Tibial artery (tissue), 4 donors: ENCODE measurements at regions not wholly inside any gene's neighbourhood (a gene's known extent, or its start where the extent isn't known, plus 50 kb on each side); places are given as distances from the start of the nearest gene placed in this dataset.
"Not testable (repeated sequence)": the region's sequence is repeated elsewhere in the genome, so short reads cannot be mapped to it uniquely, and the experiment has no call there.

Experiments
- DNase-seq, 2 donors: peaks; one replicate each; pipeline ENCODE4 v3.0.0-alpha.2; 2019
- H3K27ac ChIP-seq, 2 donors: fragments of 200-600 bp; sonication (generic) in 1 of 2; 1 replicate in 1 of 2; 2 replicates in 1 of 2; pipeline ENCODE4 v1.5.1; 2018 to 2019; ENCODE audit warnings: mild to moderate bottlenecking in 1 of 2
- H3K27me3 ChIP-seq, 2 donors: fragments of 200-600 bp; sonication (generic) in 1 of 2; one replicate each; pipeline versions ENCODE4 v1.5.1 to v1.6.0; 2016 to 2019
- H3K36me3 ChIP-seq, 3 donors: fragments of 200-600 bp; sonication (generic) in 2 of 3; one replicate each; pipeline ENCODE4 v1.5.1; 2016 to 2019; ENCODE audit warnings: mild to moderate bottlenecking in 2 of 3
- H3K4me1 ChIP-seq, 4 donors: fragments of 200-600 bp; sonication (generic) in 2 of 4; 1 replicate in 3 of 4; 2 replicates in 1 of 4; pipeline ENCODE4 v1.5.1; 2016 to 2019
- H3K4me3 ChIP-seq, 2 donors: fragments of 200-600 bp; sonication (generic) in 1 of 2; 1 replicate in 1 of 2; 2 replicates in 1 of 2; pipeline ENCODE4 v1.5.1; 2018 to 2019; ENCODE audit warnings: mild to moderate bottlenecking in 2 of 2
- H3K9me3 ChIP-seq, 3 donors: fragments of 200-600 bp; sonication (generic) in 1 of 3; one replicate each; pipeline ENCODE4 v1.5.1; 2016 to 2019
- intact Hi-C: fragments of 100-400 bp; cut with DNase I; formaldehyde crosslinking; loops from one replicate; pipeline ENCODE4 v1.15.0; 2023; ENCODE audit warnings: low total_unique reads
- TF ChIP-seq, protein P1 (sequence below), 2 experiments: fragments of 200-600 bp in 1 of 2; fragments of 450-650 bp in 1 of 2; IDR thresholded peaks; one replicate each; pipeline ENCODE4 v1.5.1; 2017 to 2019; ENCODE audit warnings: antibody characterized with exemption in 2 of 2, mild to moderate bottlenecking in 1 of 2, moderate library complexity in 1 of 2

GRCh38 chr4:134126000-134126560, 75.5 kb downstream of the PABPC4L start:
- Histone ChIP-seq H3K27ac (no peak overlapping the region), H3K4me3 (no peak overlapping the region)

GRCh38 chr4:134122903-134123302, 78.7 kb downstream of the PABPC4L start:
- Histone ChIP-seq H3K4me3 (no peak overlapping the region), H3K27me3 (no peaks in the 10 kb centered on the region), H3K4me1 (no peaks in the 10 kb centered on the region), H3K36me3 (no peaks in the 10 kb centered on the region), H3K27ac (no peak overlapping the region), H3K9me3 (no peaks in the 10 kb centered on the region)
- DNase-seq = no peak
- TF ChIP-seq, protein P1, sequence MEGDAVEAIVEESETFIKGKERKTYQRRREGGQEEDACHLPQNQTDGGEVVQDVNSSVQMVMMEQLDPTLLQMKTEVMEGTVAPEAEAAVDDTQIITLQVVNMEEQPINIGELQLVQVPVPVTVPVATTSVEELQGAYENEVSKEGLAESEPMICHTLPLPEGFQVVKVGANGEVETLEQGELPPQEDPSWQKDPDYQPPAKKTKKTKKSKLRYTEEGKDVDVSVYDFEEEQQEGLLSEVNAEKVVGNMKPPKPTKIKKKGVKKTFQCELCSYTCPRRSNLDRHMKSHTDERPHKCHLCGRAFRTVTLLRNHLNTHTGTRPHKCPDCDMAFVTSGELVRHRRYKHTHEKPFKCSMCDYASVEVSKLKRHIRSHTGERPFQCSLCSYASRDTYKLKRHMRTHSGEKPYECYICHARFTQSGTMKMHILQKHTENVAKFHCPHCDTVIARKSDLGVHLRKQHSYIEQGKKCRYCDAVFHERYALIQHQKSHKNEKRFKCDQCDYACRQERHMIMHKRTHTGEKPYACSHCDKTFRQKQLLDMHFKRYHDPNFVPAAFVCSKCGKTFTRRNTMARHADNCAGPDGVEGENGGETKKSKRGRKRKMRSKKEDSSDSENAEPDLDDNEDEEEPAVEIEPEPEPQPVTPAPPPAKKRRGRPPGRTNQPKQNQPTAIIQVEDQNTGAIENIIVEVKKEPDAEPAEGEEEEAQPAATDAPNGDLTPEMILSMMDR (IDR thresholded peaks at IDR 0.05) = no peak
- intact Hi-C loops = no loop called here

More at GRCh38 chr4:134126000-134126560, 75.5 kb downstream of the PABPC4L start:
- intact Hi-C loops = no loop called here
- Histone ChIP-seq H3K4me1 (no peaks in the 10 kb centered on the region), H3K36me3 (no peaks in the 10 kb centered on the region), H3K27me3 (no peaks in the 10 kb centered on the region), H3K9me3 (no peaks in the 10 kb centered on the region)
- TF ChIP-seq, protein P1 (IDR thresholded peaks at IDR 0.05) = no peak
- DNase-seq = no peak

DNA sequence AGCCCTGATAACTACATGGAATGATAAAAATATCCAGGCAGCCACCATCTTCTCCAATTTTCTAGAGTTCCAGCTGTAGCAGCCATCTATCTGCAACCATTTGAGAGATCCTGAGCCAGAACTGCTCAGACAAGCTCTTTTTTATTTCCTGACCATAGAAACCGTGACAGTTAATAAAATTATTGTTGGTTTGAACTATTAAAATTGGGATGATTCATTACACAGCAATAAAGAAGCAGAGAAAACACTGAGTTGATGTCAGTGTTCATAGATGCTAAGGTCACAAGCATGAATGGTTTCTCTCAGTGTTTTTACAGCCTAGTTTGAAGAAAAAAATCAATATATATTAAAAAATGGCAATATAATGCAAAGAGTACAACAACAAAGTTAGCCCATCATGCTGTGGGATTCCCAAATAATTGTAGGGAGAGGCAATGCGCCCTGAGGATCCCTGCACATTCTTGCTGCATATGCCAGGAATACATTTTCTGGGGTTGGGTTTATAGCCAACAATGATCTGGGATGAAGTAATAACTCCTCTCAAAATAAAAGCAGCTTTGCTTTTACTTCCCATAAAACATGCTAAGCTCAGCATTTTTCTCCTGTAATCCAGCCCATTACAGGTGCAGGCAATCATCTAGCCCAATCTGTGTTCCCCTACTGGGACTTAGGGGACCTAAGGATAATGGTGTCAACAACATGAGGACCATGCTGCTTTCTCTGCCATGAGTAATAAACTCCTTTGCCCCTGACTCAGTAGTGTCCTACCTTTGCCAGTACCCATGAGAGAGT, 84.0 kb downstream of the PABPC4L start:
- Histone ChIP-seq H3K27me3 (no peaks in the 10 kb centered on the region), H3K4me3 (no peak overlapping the region), H3K9me3 (no peaks in the 10 kb centered on the region), H3K4me1 (no peaks in the 10 kb centered on the region), H3K27ac (no peak overlapping the region), H3K36me3 (no peaks in the 10 kb centered on the region)
- TF ChIP-seq, protein P1 (IDR thresholded peaks at IDR 0.05) = no peak
- intact Hi-C loops = no loop called here
- DNase-seq = no peak

DNA sequence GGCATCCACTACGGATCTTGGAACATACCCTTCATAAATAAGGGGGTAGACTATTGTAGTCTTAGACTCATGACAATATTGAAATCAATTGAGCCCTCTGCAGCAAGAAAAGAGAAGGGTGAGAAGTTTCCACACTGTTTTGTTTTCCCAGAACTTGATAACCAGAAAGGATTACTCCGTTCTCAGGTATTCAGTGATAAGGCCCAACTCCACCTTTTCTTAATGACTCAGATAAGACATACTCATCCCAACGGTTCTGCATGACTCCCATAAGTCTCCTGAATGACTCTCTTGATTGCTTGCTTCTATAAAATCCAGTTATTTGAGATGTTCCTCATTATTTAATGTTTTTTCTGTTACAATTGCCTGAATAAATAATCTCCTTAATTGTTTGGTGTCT, 111.7 kb downstream of the PABPC4L start:
- intact Hi-C loops = no loop called here
- DNase-seq = no peak
- no peaks in the 10 kb centered on the region for H3K27me3 ChIP-seq
- no peaks in the 10 kb centered on the region for H3K36me3 ChIP-seq
- no peaks in the 10 kb centered on the region for H3K9me3 ChIP-seq
- no peak overlapping the region for H3K27ac ChIP-seq
- H3K4me1 ChIP-seq = no peaks in the 10 kb centered on the region
- H3K4me3 ChIP-seq = no peak overlapping the region
- TF ChIP-seq, protein P1 (IDR thresholded peaks at IDR 0.05) = no peak

GRCh38 chr4:134085496-134085895, 116.1 kb downstream of the PABPC4L start:
- Histone ChIP-seq H3K9me3 (no peaks in the 10 kb centered on the region), H3K4me3 (no peak overlapping the region), H3K36me3 (no peaks in the 10 kb centered on the region), H3K27me3 (no peaks in the 10 kb centered on the region), H3K27ac (no peak overlapping the region), H3K4me1 (no peaks in the 10 kb centered on the region)
- intact Hi-C loops = no loop called here
- no peak for DNase-seq
- TF ChIP-seq, protein P1 (IDR thresholded peaks at IDR 0.05) = no peak

GRCh38 chr4:134079085-134079484, 122.5 kb downstream of the PABPC4L start:
- H3K27me3 ChIP-seq, DNase-seq, H3K4me1 ChIP-seq, H3K4me3 ChIP-seq, H3K36me3 ChIP-seq, H3K27ac ChIP-seq, intact Hi-C loops, H3K9me3 ChIP-seq: not testable (repeated sequence)
